A673 (cell line): ENCODE measurements at regions not wholly inside any gene's neighbourhood (a gene's known extent, or its start where the extent isn't known, plus 50 kb on each side); places are given as distances from the start of the nearest gene placed in this dataset.

Source experiments
- BruUV-seq: library from RNA; stranded (reverse); fragments of 400-500 nt; replicated peaks from 2 replicates; lab custom pipeline; 2021; lab: Mats Ljungman, UMichigan
- CTCF ChIA-PET: fragments of 300-600 bp; sonication (Branson Sonifier 250); formaldehyde crosslinking; loops from one replicate; lab custom pipeline; 2022; ENCODE audit warnings: antibody characterized with exemption; lab: Charles Lee
- POLR2A ChIA-PET: fragments of 300-600 bp; sonication (Branson Sonifier 250); formaldehyde crosslinking; loops from one replicate; lab custom pipeline; 2022; ENCODE audit warnings: antibody characterized with exemption; ENCODE audit not compliant: low non-redundant PET; lab: Charles Lee
- DNase-seq: peaks from one replicate; pipeline ENCODE4 v3.0.0-alpha.2; 2015; ENCODE audit warnings: low spot score
- H3K27ac ChIP-seq: fragments of 200-600 bp; sonication (generic); 2 replicates; pipeline ENCODE4 v1.5.1; 2016; ENCODE audit warnings: mixed run types, low read depth, mild to moderate bottlenecking, mixed read lengths, antibody characterized with exemption, low read length; ENCODE audit not compliant: poor library complexity, severe bottlenecking
- H3K27me3 ChIP-seq: fragments of 200-600 bp; sonication (generic); replicated peaks from 2 replicates; pipeline ENCODE4 v1.6.1; 2017; ENCODE audit warnings: mixed run types, low read depth, mild to moderate bottlenecking, mixed read lengths, antibody characterized with exemption, low read length; ENCODE audit not compliant: insufficient read depth, poor library complexity
- H3K36me3 ChIP-seq: fragments of 200-600 bp; sonication (generic); 2 replicates; pipeline ENCODE4 v1.6.1; 2016; ENCODE audit warnings: mixed run types, mild to moderate bottlenecking, mixed read lengths, antibody characterized with exemption, low read length; ENCODE audit not compliant: insufficient read depth, poor library complexity, severe bottlenecking
- H3K4me1 ChIP-seq: fragments of 200-600 bp; sonication (generic); 2 replicates; pipeline ENCODE4 v1.6.1; 2017; ENCODE audit warnings: mixed run types, mild to moderate bottlenecking, mixed read lengths, antibody characterized with exemption, low read length; ENCODE audit not compliant: insufficient read depth, poor library complexity, severe bottlenecking
- H3K4me3 ChIP-seq: fragments of 200-600 bp; sonication (generic); 2 replicates; pipeline ENCODE4 v1.5.1; 2016; ENCODE audit warnings: low read depth, mixed run types, mild to moderate bottlenecking, mixed read lengths, low read length; ENCODE audit not compliant: poor library complexity, severe bottlenecking
- H3K9me3 ChIP-seq: fragments of 200-600 bp; sonication (generic); 2 replicates; pipeline ENCODE4 v1.6.1; 2016; ENCODE audit warnings: mixed run types, low read depth, mild to moderate bottlenecking, mixed read lengths, antibody characterized with exemption, low read length; ENCODE audit not compliant: poor library complexity, severe bottlenecking
- CTCF ChIP-seq: fragments of 300-800, 200-600 bp; sonication (generic); conservative IDR thresholded peaks from 2 replicates; pipeline ENCODE4 v1.5.1; 2017; ENCODE audit warnings: low read depth, mild to moderate bottlenecking, antibody characterized with exemption, low read length, moderate library complexity, mixed read lengths
- EZH2 ChIP-seq: fragments of 200-600 bp; sonication (generic); IDR thresholded peaks from 2 replicates; pipeline ENCODE4 v1.6.1; 2017; ENCODE audit warnings: borderline replicate concordance, low read depth, mild to moderate bottlenecking, mixed read lengths, antibody characterized with exemption, low read length; ENCODE audit not compliant: poor library complexity, severe bottlenecking
- intact Hi-C: fragments of 100-400 bp; cut with micrococcal nuclease; formaldehyde crosslinking; loops from one replicate; pipeline ENCODE4 v1.10.0; 2022; ENCODE audit not compliant: unreplicated experiment

- intact Hi-C loops = loop anchor here (10.0 kb wide), 1 partner anchor 402 kb away; no protein-coding TSS in a partner anchor
- Histone ChIP-seq H3K4me1 (no peaks in the 10 kb centered on the region), H3K27me3 (no peaks in the 10 kb centered on the region), H3K27ac (no peak overlapping the region), H3K4me3 (no peak overlapping the region), H3K9me3 (no peaks in the 10 kb centered on the region), H3K36me3 (no peaks in the 10 kb centered on the region)
- TF ChIP-seq EZH2 (no peak), CTCF (no peak)
- no TSS peak for BruUV-seq
- CTCF ChIA-PET = no interaction called here
- DNase-seq = peak; percentile 85
- POLR2A ChIA-PET = no interaction called here
These were observed 61.9 kb upstream of the TAGAP start for GRCh38 chr6:159106627-159107241.

- H3K4me3 ChIP-seq = no peak overlapping the region
- no peak for DNase-seq
- no peaks in the 10 kb centered on the region for H3K27me3 ChIP-seq
- ChIA-PET POLR2A (no interaction called here), CTCF (no interaction called here)
- TF ChIP-seq EZH2 = no peak
- TF ChIP-seq CTCF = no peak
- H3K36me3 ChIP-seq = no peaks in the 10 kb centered on the region
- no peaks in the 10 kb centered on the region for H3K4me1 ChIP-seq
- no peaks in the 10 kb centered on the region for H3K9me3 ChIP-seq
- intact Hi-C loops = loop anchor here (2.0 to 10.0 kb wide), 2 partner anchors 63 to 401 kb away; no protein-coding TSS in a partner anchor
- no peak overlapping the region for H3K27ac ChIP-seq
- no TSS peak for BruUV-seq
These were observed 60.9 kb upstream of the TAGAP start for GRCh38 chr6:159105716-159106115.

- intact Hi-C loops = loop anchor here (2.0 to 10.0 kb wide), 2 partner anchors 62 to 400 kb away; no protein-coding TSS in a partner anchor
- Histone ChIP-seq H3K4me1 (no peaks in the 10 kb centered on the region), H3K36me3 (no peaks in the 10 kb centered on the region), H3K27me3 (no peaks in the 10 kb centered on the region), H3K9me3 (no peaks in the 10 kb centered on the region), H3K4me3 (no peak overlapping the region), H3K27ac (no peak overlapping the region)
- BruUV-seq = no TSS peak
- CTCF ChIA-PET = no interaction called here
- POLR2A ChIA-PET = no interaction called here
- no peak for TF ChIP-seq CTCF
- no peak for TF ChIP-seq EZH2
- no peak for DNase-seq
These were observed 60.1 kb upstream of the TAGAP start for GRCh38 chr6:159104931-159105330.
